ENCODE measurements at regions not wholly inside any gene's neighbourhood (a gene's known extent, or its start where the extent isn't known, plus 50 kb on each side); places are given as distances from the start of the nearest gene placed in this dataset.

- no peak overlapping the region for H3K4me3 ChIP-seq
- no peaks in the 10 kb centered on the region for H3K27me3 ChIP-seq
- TF ChIP-seq CTCF (IDR thresholded peaks at IDR 0.05 in 4 of 5, conservative IDR thresholded peaks at IDR 0.05 in 1 of 5) (no peak), POLR2A (IDR thresholded peaks at IDR 0.05) (no peak)
- no peak for ATAC-seq
- no peaks in the 10 kb centered on the region for H3K9me3 ChIP-seq
- intact Hi-C loops (cut with DNase I; ENCODE audit: low total_unique reads) = no loop called here
- H3K36me3 ChIP-seq = no peaks in the 10 kb centered on the region
- no peak overlapping the region for H3K27ac ChIP-seq
- H3K4me1 ChIP-seq = no peaks in the 10 kb centered on the region
- in situ Hi-C loops (cut with MboI; ENCODE audit: low sequenced_read_pairs in 4 of 4) = no loop called here
- DNase-seq = no peak
Measured at GRCh38 chr2:48912110-48912509, 156.6 kb upstream of the LHCGR start.

GRCh38 chr2:48910961-48911360, 155.4 kb upstream of the LHCGR start:
- no peaks in the 10 kb centered on the region for H3K36me3 ChIP-seq
- intact Hi-C loops (cut with DNase I; ENCODE audit: low total_unique reads) (no loop called here), in situ Hi-C loops (cut with MboI; ENCODE audit: low sequenced_read_pairs in 4 of 4) (no loop called here)

GRCh38 chr2:48906633-48907032, 151.1 kb upstream of the LHCGR start:
- H3K9me3 ChIP-seq = no peaks in the 10 kb centered on the region
- H3K27ac ChIP-seq = no peak overlapping the region
- no peaks in the 10 kb centered on the region for H3K27me3 ChIP-seq
- no peak overlapping the region for H3K4me3 ChIP-seq
- no peaks in the 10 kb centered on the region for H3K36me3 ChIP-seq
- in situ Hi-C loops (cut with MboI; ENCODE audit: low sequenced_read_pairs in 4 of 4) (no loop called here), intact Hi-C loops (cut with DNase I; ENCODE audit: low total_unique reads) (no loop called here)
- no peaks in the 10 kb centered on the region for H3K4me1 ChIP-seq
- TF ChIP-seq POLR2A (IDR thresholded peaks at IDR 0.05) = no peak
- TF ChIP-seq CTCF (IDR thresholded peaks at IDR 0.05 in 4 of 5, conservative IDR thresholded peaks at IDR 0.05 in 1 of 5) = no peak
- DNase-seq (no peak), ATAC-seq (peak in 1 of 2 donors; percentile 30)

More at GRCh38 chr2:48910961-48911360, 155.4 kb upstream of the LHCGR start:
- no peaks in the 10 kb centered on the region for H3K4me1 ChIP-seq
- no peaks in the 10 kb centered on the region for H3K9me3 ChIP-seq
- TF ChIP-seq CTCF (IDR thresholded peaks at IDR 0.05 in 4 of 5, conservative IDR thresholded peaks at IDR 0.05 in 1 of 5) (no peak), POLR2A (IDR thresholded peaks at IDR 0.05) (no peak)
- no peak for ATAC-seq
- no peak for DNase-seq
- H3K4me3 ChIP-seq = no peak overlapping the region
- H3K27ac ChIP-seq = no peak overlapping the region
- H3K27me3 ChIP-seq = no peaks in the 10 kb centered on the region

GRCh38 chr2:48905696-48906095, 150.2 kb upstream of the LHCGR start:
- no peaks in the 10 kb centered on the region for H3K9me3 ChIP-seq
- H3K4me1 ChIP-seq = no peaks in the 10 kb centered on the region
- intact Hi-C loops (cut with DNase I; ENCODE audit: low total_unique reads) (no loop called here), in situ Hi-C loops (cut with MboI; ENCODE audit: low sequenced_read_pairs in 4 of 4) (no loop called here)
- TF ChIP-seq POLR2A (IDR thresholded peaks at IDR 0.05) = no peak
- no peak for ATAC-seq
- DNase-seq = no peak
- no peaks in the 10 kb centered on the region for H3K36me3 ChIP-seq
- H3K4me3 ChIP-seq = no peak overlapping the region
- no peaks in the 10 kb centered on the region for H3K27me3 ChIP-seq
- H3K27ac ChIP-seq = no peak overlapping the region

GRCh38 chr2:48902521-48902920, 147.0 kb upstream of the LHCGR start:
- TF ChIP-seq POLR2A (IDR thresholded peaks at IDR 0.05) (no peak), CTCF (IDR thresholded peaks at IDR 0.05 in 4 of 5, conservative IDR thresholded peaks at IDR 0.05 in 1 of 5) (no peak)
- H3K4me3 ChIP-seq = no peak overlapping the region
- H3K27me3 ChIP-seq = no peaks in the 10 kb centered on the region
- no peak overlapping the region for H3K27ac ChIP-seq
- H3K4me1 ChIP-seq = no peaks in the 10 kb centered on the region
- ATAC-seq (no peak), DNase-seq (no peak)
- in situ Hi-C loops (cut with MboI; ENCODE audit: low sequenced_read_pairs in 4 of 4) = no loop called here
- H3K36me3 ChIP-seq = no peaks in the 10 kb centered on the region
- intact Hi-C loops (cut with DNase I; ENCODE audit: low total_unique reads) = no loop called here
- H3K9me3 ChIP-seq = no peaks in the 10 kb centered on the region

Data from gastrocnemius medialis (tissue), 4 donors.